Stimulated activated CD4-positive, alpha-beta T cell treated with anti-CD3 and anti-CD28 coated beads, Interleukin-2, amount 100 ng/mL, for 24 hours (primary cell): ENCODE measurements at regions not wholly inside any gene's neighbourhood (a gene's known extent, or its start where the extent isn't known, plus 50 kb on each side); places are given as distances from the start of the nearest gene placed in this dataset.
"Not testable (repeated sequence)": the region's sequence is repeated elsewhere in the genome, so short reads cannot be mapped to it uniquely, and the experiment has no call there.

ENCODE experiments used
- DNase-seq, 2 donors: peaks; one replicate each; pipeline ENCODE4 v3.0.0-alpha.2; 2020

DNA sequence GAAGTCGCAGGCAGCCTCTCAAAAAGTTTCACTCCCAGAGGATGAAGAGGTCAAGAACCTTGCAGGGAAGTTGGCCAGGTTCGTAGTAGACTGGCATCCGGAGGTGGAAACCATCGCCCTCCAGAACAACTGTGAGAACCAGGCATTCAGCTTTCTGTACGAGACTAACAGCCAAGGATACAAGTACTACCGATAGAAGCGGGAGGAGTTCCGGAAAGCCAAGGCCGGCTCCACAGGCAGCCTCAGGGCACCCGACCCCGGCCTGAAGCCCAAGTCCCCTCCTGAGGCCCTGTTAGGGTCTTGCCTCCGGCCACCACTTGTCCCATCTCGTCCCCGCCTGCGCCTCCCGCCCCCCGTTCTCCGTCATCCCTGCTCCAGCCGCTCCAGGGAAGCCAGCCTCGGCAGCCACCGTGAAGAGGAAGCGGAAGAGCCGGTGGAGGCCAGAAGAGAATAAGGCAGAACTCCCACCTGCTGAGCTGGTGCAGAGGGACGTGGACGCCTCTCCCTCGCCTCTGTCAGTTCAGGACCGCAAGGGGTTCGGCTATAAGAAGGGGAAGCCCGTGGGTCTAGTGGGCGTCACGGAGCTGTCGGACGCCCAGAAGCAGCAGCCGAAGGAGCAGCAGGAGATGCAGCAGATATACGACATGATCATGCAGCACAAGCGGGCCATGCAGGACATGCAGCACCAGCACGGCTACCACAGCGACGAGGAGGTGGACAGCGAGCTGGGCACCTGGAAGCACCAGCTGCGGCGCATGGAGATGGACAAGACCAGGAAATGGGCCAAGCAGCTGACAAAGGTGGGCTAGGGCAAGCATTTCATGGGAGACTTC lies 366.8 kb upstream of the ATXN7L3B start:
- no peak for DNase-seq

DNA sequence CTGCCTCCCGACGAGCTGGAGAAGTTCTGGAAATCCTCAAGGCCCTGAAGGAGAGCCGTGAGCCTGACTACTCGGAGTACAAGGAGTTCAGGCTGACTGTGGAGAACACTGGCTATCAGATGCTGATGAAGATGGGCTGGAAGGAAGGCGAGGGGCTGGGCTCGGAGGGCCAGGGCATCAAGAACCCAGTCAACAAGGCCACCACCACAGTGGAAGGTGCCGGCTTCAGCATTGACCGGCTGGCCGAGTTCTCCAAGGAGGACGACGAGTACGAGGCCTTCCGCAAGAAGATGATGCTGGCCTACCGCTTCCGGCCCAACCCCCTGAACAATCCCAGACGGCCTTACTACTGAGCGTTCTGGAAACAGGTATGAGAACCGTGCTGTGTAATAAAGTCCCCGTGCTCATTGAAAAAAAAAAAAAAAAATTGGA lies 366.1 kb upstream of the ATXN7L3B start:
- DNase-seq: no peak

DNA sequence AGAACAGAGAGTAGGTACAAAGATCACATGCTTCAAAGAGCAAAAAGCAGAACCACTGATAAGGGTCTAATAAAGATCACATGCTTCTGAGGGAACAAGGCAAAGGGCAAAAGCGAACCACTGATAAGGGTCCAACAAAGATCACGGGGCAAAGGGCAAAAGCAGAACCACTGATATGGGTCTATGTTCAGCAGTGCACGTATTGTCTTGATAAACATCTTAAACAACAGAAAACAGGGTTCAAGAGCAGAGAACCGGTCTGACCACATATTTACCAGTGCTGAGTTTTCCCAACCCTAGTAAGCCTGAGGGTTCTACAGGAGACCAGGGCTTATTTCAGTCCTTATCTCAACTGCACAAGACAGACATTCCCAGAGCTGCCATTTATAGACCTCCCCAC lies 362.7 kb upstream of the ATXN7L3B start:
- DNase-seq: not testable (repeated sequence)

DNA sequence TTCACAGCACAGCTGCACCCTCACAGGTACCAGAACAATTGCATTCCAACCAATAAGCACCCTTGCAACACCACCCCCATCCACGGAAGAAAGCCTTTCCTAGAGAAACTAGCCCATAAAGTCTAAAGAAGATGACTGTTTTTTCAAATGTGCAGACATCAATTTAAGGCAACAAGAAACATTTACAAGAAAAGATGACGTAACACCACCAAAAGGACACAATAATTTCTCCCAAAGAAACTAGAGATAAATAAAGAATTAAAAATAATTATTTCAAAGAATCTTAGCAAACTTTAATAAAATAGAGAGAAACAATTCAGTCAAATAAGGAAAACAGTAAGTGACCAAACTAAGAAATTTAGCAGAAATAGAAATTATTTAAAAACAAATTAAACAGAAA lies 352.3 kb upstream of the ATXN7L3B start:
- DNase-seq: no peak

DNA sequence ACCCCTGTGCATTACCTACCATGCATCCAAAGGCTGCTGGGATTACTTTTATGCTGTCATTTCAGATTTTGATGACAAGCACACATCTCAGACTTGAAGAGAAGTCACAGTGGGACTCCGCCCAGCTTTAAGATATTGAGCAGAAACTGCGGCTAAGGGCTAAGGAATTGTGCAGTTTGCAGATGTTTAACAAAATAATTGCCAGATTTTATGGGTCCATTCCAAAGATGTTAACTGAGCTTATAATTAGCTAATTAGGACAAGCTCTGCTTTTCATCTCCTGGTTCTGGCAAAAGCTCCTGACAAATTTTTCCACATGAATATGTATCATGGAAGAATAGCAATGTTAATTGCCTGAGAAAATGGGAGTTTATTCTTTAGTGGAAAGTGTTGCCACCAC lies 344.4 kb upstream of the ATXN7L3B start:
- no peak for DNase-seq

DNA sequence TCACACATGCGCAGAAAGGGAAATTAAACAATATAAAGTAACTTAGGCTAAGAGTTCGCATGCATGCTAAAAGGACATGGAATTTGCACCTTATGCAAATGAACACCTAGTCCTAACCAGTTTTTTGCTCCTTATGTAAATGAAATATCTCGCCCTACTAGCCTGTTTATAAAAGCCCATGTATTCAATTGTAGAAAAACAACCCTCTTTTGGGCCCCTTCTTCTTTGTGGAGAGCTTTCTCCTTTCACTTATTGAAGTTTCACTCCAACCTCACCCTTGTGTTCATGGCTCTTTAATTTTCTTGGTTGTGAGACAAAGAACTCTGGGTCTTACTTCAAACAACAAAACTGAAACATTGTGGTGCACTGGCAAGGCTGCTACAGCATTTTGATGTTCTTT lies 333.4 kb upstream of the ATXN7L3B start:
- no peak for DNase-seq

DNA sequence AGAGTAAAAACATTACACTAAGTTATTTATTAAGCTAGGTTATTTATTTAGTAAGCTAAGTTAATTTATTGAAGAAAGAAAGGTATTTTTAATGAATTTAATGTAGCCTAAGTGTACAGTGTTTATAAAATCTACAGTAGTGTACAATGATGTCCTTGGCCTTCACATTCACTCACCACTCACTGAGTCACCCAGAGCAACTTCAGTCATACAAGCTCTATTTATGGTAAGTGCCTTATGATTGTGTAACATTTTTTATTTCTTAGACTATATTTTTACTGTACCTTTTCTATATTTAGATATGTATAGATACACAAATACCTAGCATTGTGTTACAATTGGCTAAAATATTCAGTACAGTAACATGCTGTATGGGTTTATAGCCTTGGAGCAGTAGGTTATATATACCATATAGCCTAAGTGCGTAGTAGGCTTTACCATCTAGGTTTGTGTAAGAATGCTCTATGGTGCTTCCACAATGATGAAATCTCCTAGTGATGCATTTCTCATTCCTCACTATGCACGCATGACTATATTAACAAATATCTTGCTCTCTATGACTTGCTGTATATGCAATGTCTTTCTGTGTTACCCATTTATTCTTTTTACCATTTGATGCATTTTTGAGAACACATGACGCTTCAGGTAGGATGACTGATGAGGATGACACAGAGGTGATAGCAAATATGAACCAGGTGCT lies 309.6 kb upstream of the ATXN7L3B start:
- no peak for DNase-seq

DNA sequence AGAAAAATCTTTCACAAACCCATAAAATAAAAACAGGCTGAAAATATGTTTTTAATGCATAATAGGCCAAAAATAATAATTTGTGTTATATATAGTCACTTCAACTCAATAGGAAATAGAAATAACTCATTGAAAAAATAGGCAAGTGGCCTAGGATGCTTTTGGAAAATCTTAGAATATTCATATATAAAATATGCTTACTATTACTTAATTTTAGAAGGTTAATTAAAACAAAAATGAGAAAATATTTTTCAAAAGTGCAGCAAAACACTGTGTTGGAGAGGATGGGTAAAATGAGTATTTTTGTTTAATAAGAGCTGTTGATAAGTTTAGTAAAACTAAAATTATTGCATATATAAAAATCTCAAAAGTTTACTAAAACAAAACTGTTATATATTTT lies 308.0 kb upstream of the ATXN7L3B start:
- DNase-seq: no peak

DNA sequence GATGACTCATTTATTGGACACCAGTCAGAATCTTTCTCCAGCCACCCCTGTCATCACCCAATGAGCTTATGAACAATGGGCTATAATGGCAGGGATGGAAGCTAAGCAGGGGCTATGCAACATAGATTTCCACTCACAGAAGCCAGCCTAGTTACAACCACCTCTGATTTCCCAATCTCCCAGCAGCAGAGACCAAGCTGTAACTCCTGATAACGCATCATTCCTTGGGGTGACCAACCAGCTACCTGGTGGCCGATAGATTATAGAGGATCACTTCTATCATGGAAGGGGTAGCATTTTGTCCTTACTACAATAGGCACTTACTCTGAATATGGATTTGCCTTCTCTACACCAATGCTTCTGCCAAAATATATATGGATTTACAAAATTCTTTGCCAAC lies 302.3 kb upstream of the ATXN7L3B start:
- no peak for DNase-seq

DNA sequence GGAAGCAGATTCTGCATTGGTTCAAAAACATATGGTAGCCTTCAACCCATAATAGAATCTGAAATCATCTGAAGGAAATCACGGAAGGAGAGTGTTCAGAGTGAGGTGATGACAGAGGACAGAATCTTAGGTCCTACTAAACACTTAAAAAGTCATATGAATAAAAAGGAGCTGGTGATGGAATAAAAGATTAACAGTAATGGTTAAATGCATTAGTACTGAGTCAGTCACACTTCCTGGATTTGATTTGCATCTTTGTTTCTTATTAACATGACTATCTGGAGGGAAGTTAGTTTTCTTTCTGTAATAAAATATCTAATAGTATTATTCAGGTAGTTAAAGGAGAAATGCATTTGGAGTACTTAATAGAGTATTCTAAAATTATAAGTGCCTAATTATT lies 296.3 kb upstream of the ATXN7L3B start:
- no peak for DNase-seq

DNA sequence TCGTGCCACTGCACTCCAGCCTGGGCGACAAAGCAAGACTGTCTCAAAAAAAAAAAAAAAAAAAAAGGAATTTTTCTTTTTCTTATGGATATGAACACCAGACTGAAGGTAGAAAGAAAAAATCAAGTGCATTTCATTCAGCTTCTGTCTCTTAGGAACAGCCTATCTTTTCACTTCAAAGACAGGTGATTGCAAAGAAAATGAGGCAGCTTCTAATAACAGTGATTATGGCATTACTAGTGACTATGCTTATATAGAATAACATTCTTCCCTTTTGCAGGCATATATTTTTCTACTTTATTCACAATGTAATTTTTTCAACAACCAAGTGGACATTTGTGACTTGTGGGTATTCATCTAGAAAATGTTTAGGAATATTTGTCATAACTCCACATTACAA lies 295.5 kb upstream of the ATXN7L3B start:
- no peak for DNase-seq

DNA sequence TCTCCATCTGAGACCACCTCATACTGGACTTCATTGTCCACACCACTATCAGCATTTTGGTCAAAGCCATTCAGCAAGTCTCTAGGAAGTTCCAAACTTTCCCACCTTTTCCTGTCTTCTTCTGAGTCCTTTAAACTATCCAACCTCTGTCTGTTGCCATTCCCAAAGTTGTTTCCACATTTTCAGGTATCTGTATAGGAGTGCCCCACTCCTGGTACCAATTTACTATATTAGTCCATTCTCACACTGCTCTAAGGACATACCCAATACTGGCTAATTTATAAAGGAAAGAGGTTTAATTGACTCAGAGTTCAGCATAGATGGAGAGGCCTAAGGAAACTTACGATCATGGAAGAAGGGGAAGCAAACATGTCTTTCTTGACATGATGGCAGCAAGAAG lies 292.2 kb upstream of the ATXN7L3B start:
- DNase-seq: no peak

DNA sequence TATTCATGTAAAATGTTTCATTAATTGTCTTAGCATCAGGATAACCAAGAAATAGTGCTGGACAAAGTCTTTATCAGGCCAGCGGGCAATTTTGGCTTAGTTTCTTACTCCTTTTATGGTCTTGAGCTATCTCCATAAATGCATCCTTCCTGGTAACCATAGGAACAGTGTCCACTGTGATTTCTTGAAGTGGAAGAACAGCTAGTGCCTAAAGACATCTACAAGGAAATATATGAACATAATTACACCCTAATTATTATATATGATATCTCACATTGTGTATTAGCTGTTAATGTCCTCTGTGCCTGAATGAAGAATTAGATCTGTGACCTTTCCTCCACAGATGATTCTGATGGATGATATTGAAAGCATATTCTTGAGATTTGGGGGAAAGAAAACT lies 286.7 kb upstream of the ATXN7L3B start:
- DNase-seq: no peak

DNA sequence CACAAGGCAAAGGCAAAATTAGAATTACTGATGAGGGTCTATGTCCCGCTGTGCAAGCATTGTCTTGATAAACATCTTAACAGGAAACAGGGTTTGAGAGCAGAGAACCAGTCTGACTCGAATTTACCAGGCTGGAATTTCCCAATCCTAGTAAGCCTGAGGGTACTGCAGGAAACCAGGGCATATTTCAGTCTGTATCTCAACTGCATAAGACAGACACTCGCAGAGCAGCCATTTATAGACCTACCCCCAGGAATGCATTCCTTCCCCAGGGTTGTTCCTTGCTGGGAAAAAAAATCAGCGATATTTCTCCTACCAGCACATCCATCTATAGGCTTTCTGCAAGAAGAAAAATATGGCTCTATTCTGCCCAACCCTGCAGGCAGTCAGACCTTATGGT lies 283.8 kb upstream of the ATXN7L3B start:
- not testable (repeated sequence) for DNase-seq

DNA sequence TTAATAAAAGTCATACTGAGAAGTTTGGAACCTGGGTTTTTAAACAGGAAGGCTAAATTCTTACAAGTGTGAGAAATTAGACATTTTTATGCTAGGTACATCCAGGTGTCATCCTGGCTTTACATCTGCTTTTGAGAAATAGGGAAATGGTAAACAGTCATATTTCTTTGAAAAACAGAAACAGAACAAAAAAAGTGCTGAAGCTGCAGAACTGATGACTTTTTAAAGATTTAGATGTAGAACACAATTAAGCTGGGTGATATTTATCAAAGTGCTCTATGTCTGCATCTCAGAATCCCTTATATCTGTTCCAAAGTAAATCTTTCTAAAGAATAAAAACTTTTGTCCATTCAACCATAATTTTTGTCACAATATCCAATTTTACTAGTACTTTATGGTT lies 282.9 kb upstream of the ATXN7L3B start:
- DNase-seq: no peak

DNA sequence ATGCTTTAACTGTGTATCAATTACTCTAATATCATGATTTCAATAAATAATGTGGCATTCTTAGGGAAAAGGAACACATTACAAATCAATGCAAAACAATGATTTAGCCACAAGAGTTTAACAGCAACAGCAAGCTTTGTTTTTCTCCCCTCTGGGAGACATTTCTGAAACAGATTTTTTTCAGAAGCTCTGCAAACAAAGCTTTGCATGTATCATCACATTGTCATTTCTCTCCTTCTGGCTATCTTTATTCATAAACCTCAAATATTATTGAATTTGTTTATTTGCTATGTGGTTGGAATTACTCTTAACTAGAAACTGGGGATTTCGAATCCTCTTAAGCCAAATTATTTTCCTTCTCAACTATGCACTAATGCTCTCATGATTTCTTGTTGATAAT lies 278.4 kb upstream of the ATXN7L3B start:
- DNase-seq: no peak

DNA sequence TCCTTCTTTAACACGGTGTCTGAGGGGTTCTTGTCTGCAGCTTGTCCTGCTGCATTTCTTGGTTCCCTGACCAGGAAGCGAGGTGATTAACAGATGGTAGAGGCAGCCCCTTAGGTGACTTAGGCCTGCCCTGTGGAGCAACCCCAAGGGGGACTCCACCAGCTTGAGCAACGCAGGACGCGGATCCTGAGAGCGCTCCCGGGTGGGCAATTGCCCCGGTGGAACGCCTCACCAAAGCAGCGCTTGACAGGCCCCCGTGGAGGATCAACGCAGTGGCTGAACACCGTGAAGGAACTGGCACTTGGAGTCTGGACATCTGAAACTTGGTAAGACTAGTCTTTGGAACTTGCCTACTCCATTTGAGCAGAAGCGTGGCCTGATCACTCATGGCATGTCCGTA lies 272.9 kb upstream of the ATXN7L3B start:
- DNase-seq: no peak

DNA sequence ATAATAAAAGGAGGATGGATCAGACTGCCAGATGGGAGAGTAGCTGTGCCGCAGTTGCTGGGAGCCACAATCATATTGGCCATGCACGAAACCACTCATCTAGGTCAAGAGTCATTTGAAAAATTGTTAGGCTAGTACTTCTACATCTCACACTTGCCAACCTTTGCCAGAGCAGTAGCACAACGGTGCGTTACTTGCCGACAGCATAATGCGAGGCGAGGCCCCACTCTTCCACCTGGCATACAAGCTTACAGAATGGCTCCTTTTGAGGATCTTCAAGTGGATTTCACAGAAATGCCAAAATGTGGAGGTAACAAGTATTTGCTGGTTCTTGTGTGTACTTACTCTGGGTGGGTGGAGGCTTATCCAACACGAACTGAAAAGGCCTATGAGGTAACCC lies 268.3 kb upstream of the ATXN7L3B start:
- DNase-seq: not testable (repeated sequence)

DNA sequence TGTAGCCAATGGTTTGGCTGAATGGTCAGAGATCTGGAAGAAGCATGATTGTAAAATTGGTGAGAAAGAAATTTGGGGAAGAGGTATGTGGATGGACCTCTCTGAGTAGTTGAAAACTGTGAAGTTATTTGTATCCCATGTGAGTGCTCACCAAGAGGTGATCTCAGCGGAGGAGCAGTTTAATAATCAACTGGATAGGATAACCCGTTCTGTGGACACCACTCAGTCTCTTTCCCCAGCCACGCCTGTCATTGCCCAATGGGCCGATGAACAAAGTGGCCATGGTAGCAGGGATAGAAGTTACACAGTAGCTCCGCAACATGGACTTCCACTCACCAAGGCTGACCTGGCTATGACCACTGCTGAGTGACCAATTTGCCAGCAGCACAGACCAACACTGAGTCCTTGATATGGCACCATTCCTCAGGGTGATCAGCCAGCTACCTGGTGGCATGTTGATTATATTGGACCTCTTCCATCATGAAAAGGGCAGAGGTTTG lies 257.4 kb upstream of the ATXN7L3B start:
- no peak for DNase-seq

DNA sequence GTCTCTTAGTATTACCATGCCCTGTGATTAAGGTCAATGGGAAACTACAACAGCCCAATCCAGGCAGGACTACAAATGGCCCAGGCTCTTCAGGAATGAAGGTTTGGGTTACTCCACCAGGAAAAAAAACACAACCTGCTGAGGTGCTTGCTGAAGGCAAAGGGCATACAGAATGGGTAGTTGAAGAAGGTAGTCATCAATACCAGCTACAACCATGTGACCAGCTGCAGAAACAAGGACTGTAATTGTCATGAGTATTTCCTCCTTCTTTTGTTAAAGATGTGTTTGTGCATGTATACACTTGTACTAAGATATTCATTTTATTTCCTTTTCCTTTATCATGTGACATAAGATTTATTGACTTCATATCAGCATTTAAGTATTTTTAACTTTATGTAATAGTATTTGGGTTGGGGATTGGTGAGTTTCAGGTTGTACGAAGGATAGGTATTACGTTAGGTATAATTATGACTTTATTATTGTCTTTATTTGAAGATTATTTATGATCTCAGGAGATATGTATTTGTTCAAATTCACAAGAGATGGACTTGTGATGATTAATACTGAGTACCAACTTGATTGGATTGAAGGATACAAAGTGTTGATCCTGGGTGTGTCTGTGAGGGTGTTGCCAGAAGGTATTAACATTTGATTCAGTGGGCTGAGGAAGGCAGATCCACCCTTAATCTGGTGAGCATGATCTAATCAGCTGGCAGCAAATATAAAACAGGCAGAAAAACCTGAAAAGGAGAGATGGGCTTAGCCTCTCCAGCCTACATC lies 256.0 kb upstream of the ATXN7L3B start:
- DNase-seq: not testable (repeated sequence)

DNA sequence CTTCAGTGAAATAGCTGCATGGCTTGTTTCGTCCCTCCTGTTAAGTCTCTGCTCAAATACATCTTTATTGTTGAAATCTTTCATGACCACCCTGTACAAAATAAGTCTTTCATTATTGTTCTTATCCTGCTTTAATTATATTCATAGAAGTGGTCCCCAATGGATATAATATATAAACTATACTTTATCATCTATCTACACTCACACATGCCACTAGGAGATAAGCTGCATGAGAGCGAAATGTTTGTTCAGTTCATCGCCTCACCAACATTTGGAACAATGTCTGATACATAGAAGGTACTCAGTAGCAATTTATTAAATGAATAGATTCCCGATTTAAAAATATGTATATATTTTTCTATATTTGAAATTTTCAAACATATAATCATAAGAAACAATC lies 254.0 kb upstream of the ATXN7L3B start:
- no peak for DNase-seq

DNA sequence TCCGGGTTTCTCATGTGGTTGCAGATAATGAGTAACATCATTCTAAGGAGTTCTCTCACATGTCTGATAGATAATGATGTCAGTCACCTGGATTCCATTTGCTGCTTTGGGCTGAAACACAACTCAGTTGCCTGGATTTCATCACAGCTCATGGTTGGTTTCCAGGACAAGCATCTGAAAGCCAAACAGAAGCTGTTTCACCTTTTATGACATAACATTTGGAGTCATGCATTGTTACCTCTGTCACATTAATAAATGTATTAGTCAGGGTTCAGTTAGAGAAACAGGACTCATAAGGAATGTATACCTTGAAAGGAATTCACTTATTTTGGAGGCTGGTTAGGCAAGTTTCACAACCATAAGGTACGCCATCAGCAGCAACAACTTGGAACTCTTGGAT lies 251.9 kb upstream of the ATXN7L3B start:
- DNase-seq: no peak

DNA sequence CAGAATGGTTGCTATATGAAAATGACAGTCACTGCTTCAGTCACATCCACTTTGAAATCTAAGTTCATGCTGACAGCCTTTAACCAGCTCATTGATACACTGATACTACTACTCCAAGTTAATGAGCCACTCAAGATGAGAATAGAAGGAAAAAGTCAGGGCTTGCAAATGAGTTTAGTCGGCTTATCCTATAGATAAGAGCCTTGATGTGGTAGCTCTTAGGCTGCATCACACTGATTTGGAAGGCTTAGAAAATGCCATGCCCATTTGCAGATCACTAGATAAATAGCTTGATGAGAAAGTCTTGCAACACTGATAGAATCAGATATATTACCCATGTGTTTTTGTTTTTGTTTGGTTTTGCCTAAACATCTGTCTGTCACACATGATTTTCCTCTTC lies 251.4 kb upstream of the ATXN7L3B start:
- no peak for DNase-seq
